Spleen (tissue), 7 donors: ENCODE measurements at regions not wholly inside any gene's neighbourhood (a gene's known extent, or its start where the extent isn't known, plus 50 kb on each side); places are given as distances from the start of the nearest gene placed in this dataset.

Experiments
- CTCF ChIP-seq, 11 experiments: fragments of 200-600 bp in 7 of 11; fragments of 450-650 bp in 4 of 11; sonication (generic) in 4 of 11; IDR thresholded peaks in 8 of 11; conservative IDR thresholded peaks in 3 of 11; 1 replicate in 7 of 11; 2 replicates in 4 of 11; pipeline versions ENCODE4 v1.4.0 to v1.8.0; 2016 to 2021; ENCODE audit warnings: antibody characterized with exemption in 11 of 11, inconsistent platforms in 4 of 11, mild to moderate bottlenecking in 1 of 11
- POLR2A ChIP-seq, 3 donors: fragments of 450-650 bp; IDR thresholded peaks; one replicate each; pipeline ENCODE4 v1.5.1; 2017; ENCODE audit warnings: antibody characterized with exemption in 3 of 3, mild to moderate bottlenecking in 1 of 3
- POLR2AphosphoS5 ChIP-seq, 3 donors: sonication (generic); formaldehyde crosslinking; IDR thresholded peaks; one replicate each; pipeline ENCODE4 v1.5.1; 2017; ENCODE audit warnings: antibody characterized with exemption in 3 of 3
- donor health status: DM: no; HTN: no; CAD: no; lungs with moderate emphysema.
- donor health status: DM: no; HTN: no; CAD: no.
- donor health status: DM: no; HTN: no; CAD: no.

DNA sequence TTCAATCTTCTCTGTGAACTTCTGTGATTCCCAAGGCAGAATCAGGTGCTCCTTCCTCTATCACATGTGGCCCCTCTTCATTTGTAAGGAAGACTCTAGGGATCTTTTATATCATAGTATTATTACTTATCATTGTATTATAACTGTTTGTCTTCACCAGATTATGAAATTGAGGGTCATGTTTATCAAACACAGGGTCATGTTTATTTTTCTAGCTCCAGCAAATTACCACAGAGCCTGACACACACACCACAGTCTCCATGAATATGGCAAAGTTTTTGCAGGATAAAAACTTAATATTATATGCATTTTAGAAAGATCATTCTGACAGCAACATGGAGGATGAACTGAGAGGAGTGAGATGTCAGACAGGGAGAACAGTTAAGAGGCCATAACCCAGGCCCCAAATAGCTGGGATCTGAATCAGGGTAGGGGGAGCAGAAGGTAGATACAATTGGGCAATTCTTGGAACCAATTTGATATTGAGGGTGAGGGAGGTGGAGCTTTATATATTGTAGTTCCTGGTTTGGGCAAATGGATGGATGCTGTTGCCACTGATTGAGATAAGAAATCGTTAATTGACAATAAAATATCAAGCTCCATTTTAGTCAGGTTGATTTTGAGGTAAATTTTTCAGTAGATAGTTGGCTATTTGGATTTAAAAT, 130.7 kb downstream of the DHRS2 start:
- no peak for TF ChIP-seq CTCF (IDR thresholded peaks at IDR 0.05 in 8 of 11, conservative IDR thresholded peaks at IDR 0.05 in 3 of 11)
- TF ChIP-seq POLR2AphosphoS5 (IDR thresholded peaks at IDR 0.05): no peak
- TF ChIP-seq POLR2A (IDR thresholded peaks at IDR 0.05): no peak
